Muscle layer of colon (tissue), 2 donors: ENCODE measurements at regions not wholly inside any gene's neighbourhood (a gene's known extent, or its start where the extent isn't known, plus 50 kb on each side); places are given as distances from the start of the nearest gene placed in this dataset.
"Not testable (repeated sequence)": the region's sequence is repeated elsewhere in the genome, so short reads cannot be mapped to it uniquely, and the experiment has no call there.

Experiments used
- H3K27ac ChIP-seq: one replicate; pipeline ENCODE4 v1.7.0; 2013; ENCODE audit warnings: low read depth, mild to moderate bottlenecking, low read length, moderate library complexity
- H3K27me3 ChIP-seq, 2 donors: one replicate each; pipeline ENCODE4 v1.7.0; 2013; ENCODE audit warnings: low read length in 2 of 2, mild to moderate bottlenecking in 2 of 2; ENCODE audit not compliant: insufficient read depth in 2 of 2, control insufficient read depth in 1 of 2
- H3K36me3 ChIP-seq: one replicate; pipeline ENCODE4 v1.7.0; 2013; ENCODE audit warnings: mild to moderate bottlenecking, low read length; ENCODE audit not compliant: insufficient read depth
- H3K4me1 ChIP-seq: one replicate; pipeline ENCODE4 v1.7.0; 2013; ENCODE audit warnings: mild to moderate bottlenecking, low read length; ENCODE audit not compliant: insufficient read depth
- H3K4me3 ChIP-seq, 2 donors: one replicate each; pipeline ENCODE4 v1.7.0; 2013; ENCODE audit warnings: low read length in 2 of 2, low read depth in 1 of 2, mild to moderate bottlenecking in 1 of 2, moderate library complexity in 1 of 2
- H3K9ac ChIP-seq: one replicate; pipeline ENCODE4 v1.7.0; 2013; ENCODE audit warnings: low read length
- H3K9me3 ChIP-seq: one replicate; pipeline ENCODE4 v1.7.0; 2013; ENCODE audit warnings: mild to moderate bottlenecking, low read length
- donor health status: abdominal sarcoma.
- donor health status: Adenocarcinoma of cecum.

- Histone ChIP-seq H3K9me3 (no peaks in the 10 kb centered on the region), H3K27ac (no peak overlapping the region), H3K4me3 (no peak overlapping the region)
These were observed 98.1 kb upstream of the RGPD4 start for GRCh38 chr2:107728586-107728985.

GRCh38 chr2:107729440-107729839, 97.3 kb upstream of the RGPD4 start:
- H3K4me3 ChIP-seq: no peak overlapping the region
- no peaks in the 10 kb centered on the region for H3K27me3 ChIP-seq
- no peaks in the 10 kb centered on the region for H3K9me3 ChIP-seq
- no peaks in the 10 kb centered on the region for H3K4me1 ChIP-seq
- no peak overlapping the region for H3K27ac ChIP-seq
- no peaks in the 10 kb centered on the region for H3K36me3 ChIP-seq
- H3K9ac ChIP-seq: no peak overlapping the region

More at GRCh38 chr2:107728586-107728985, 98.1 kb upstream of the RGPD4 start:
- no peaks in the 10 kb centered on the region for H3K4me1 ChIP-seq
- H3K27me3 ChIP-seq: no peaks in the 10 kb centered on the region
- no peak overlapping the region for H3K9ac ChIP-seq
- H3K36me3 ChIP-seq: no peaks in the 10 kb centered on the region

GRCh38 chr2:107730898-107731297, 95.8 kb upstream of the RGPD4 start:
- Histone ChIP-seq H3K36me3 (no peaks in the 10 kb centered on the region), H3K27me3 (no peaks in the 10 kb centered on the region), H3K27ac (no peak overlapping the region), H3K4me1 (no peaks in the 10 kb centered on the region), H3K4me3 (no peak overlapping the region), H3K9me3 (no peaks in the 10 kb centered on the region), H3K9ac (no peak overlapping the region)

GRCh38 chr2:107731435-107731834, 95.3 kb upstream of the RGPD4 start:
- Histone ChIP-seq H3K36me3 (no peaks in the 10 kb centered on the region), H3K27me3 (no peaks in the 10 kb centered on the region), H3K9me3 (no peaks in the 10 kb centered on the region), H3K4me3 (no peak overlapping the region), H3K4me1 (no peaks in the 10 kb centered on the region), H3K9ac (no peak overlapping the region), H3K27ac (no peak overlapping the region)

GRCh38 chr2:107735201-107735600, 91.5 kb upstream of the RGPD4 start:
- Histone ChIP-seq H3K9me3 (no peaks in the 10 kb centered on the region), H3K4me3 (no peak overlapping the region), H3K9ac (no peak overlapping the region), H3K36me3 (no peaks in the 10 kb centered on the region), H3K4me1 (peaks cover 2% of the 10 kb centered on the region), H3K27me3 (no peaks in the 10 kb centered on the region), H3K27ac (no peak overlapping the region)

- H3K27me3 ChIP-seq: no peaks in the 10 kb centered on the region
- no peak overlapping the region for H3K27ac ChIP-seq
- no peaks in the 10 kb centered on the region for H3K36me3 ChIP-seq
- H3K9ac ChIP-seq: no peak overlapping the region
- H3K4me3 ChIP-seq: no peak overlapping the region
- H3K9me3 ChIP-seq: no peaks in the 10 kb centered on the region
- H3K4me1 ChIP-seq: peaks cover 6% of the 10 kb centered on the region
These were observed 88.9 kb upstream of the RGPD4 start for GRCh38 chr2:107737756-107738155.

GRCh38 chr2:107738266-107738665, 88.4 kb upstream of the RGPD4 start:
- H3K27me3 ChIP-seq: no peaks in the 10 kb centered on the region
- H3K4me3 ChIP-seq: no peak overlapping the region
- H3K27ac ChIP-seq: no peak overlapping the region
- H3K4me1 ChIP-seq: peaks cover 6% of the 10 kb centered on the region
- no peak overlapping the region for H3K9ac ChIP-seq
- no peaks in the 10 kb centered on the region for H3K36me3 ChIP-seq
- no peaks in the 10 kb centered on the region for H3K9me3 ChIP-seq

GRCh38 chr2:107740300-107740699, 86.4 kb upstream of the RGPD4 start:
- no peak overlapping the region for H3K27ac ChIP-seq
- no peaks in the 10 kb centered on the region for H3K27me3 ChIP-seq
- H3K4me3 ChIP-seq: no peak overlapping the region
- peaks cover 6% of the 10 kb centered on the region for H3K4me1 ChIP-seq
- no peak overlapping the region for H3K9ac ChIP-seq
- H3K36me3 ChIP-seq: no peaks in the 10 kb centered on the region
- H3K9me3 ChIP-seq: no peaks in the 10 kb centered on the region

GRCh38 chr2:107742460-107743027, 84.1 kb upstream of the RGPD4 start:
- Histone ChIP-seq H3K27ac (no peak overlapping the region), H3K9ac (no peak overlapping the region), H3K4me3 (no peak overlapping the region), H3K4me1 (peaks cover 6% of the 10 kb centered on the region), H3K36me3 (no peaks in the 10 kb centered on the region), H3K27me3 (no peaks in the 10 kb centered on the region), H3K9me3 (no peaks in the 10 kb centered on the region)

- Histone ChIP-seq H3K27me3 (no peaks in the 10 kb centered on the region), H3K9ac (no peak overlapping the region), H3K27ac (no peak overlapping the region), H3K36me3 (no peaks in the 10 kb centered on the region), H3K9me3 (no peaks in the 10 kb centered on the region), H3K4me3 (no peak overlapping the region), H3K4me1 (peaks cover 6% of the 10 kb centered on the region)
These were observed 83.4 kb upstream of the RGPD4 start for GRCh38 chr2:107743274-107743673.

GRCh38 chr2:107745100-107745499, 81.6 kb upstream of the RGPD4 start:
- Histone ChIP-seq H3K36me3 (no peaks in the 10 kb centered on the region), H3K4me1 (peaks cover 5% of the 10 kb centered on the region), H3K4me3 (no peak overlapping the region), H3K27ac (no peak overlapping the region), H3K27me3 (no peaks in the 10 kb centered on the region), H3K9ac (no peak overlapping the region), H3K9me3 (no peaks in the 10 kb centered on the region)

- not testable (repeated sequence) for H3K4me1 ChIP-seq, H3K27ac ChIP-seq, H3K9me3 ChIP-seq, H3K9ac ChIP-seq, H3K27me3 ChIP-seq, H3K4me3 ChIP-seq, H3K36me3 ChIP-seq
These were observed 80.0 kb upstream of the RGPD4 start for GRCh38 chr2:107746552-107747198.
